Central memory CD8-positive, alpha-beta T cell (primary cell): ENCODE measurements at regions not wholly inside any gene's neighbourhood (a gene's known extent, or its start where the extent isn't known, plus 50 kb on each side); places are given as distances from the start of the nearest gene placed in this dataset.

Experiments
- ATAC-seq: fragments of 150-1000 bp; cut with Tn5 transposase; replicated peaks from 2 replicates; pipeline ENCODE4 v1.10.0; 2022; ENCODE audit warnings: mild to moderate bottlenecking, moderate FRiP score, moderate number of reproducible peaks; ENCODE audit not compliant: poor library complexity, severe bottlenecking; ENCODE audit errors: extremely low read depth
- DNase-seq, 2 donors: peaks; one replicate each; pipeline ENCODE4 v3.0.0; 2021; ENCODE audit warnings: low spot score in 2 of 2
- H3K27ac Mint-ChIP-seq: one replicate; pipeline ENCODE4 v1.8.0; 2022; ENCODE audit warnings: low read depth, mild to moderate bottlenecking, moderate library complexity, mixed read lengths
- H3K27me3 Mint-ChIP-seq: one replicate; pipeline ENCODE4 v1.8.0; 2022; ENCODE audit warnings: mixed read lengths
- H3K36me3 Mint-ChIP-seq: one replicate; pipeline ENCODE4 v1.8.0; 2022; ENCODE audit warnings: mild to moderate bottlenecking, moderate library complexity, mixed read lengths; ENCODE audit not compliant: insufficient read depth
- H3K4me1 Mint-ChIP-seq: one replicate; pipeline ENCODE4 v1.8.0; 2022; ENCODE audit warnings: mixed read lengths
- H3K4me3 Mint-ChIP-seq: one replicate; pipeline ENCODE4 v1.8.0; 2022; ENCODE audit warnings: mild to moderate bottlenecking, moderate library complexity, mixed read lengths
- H3K9me3 Mint-ChIP-seq: one replicate; pipeline ENCODE4 v1.8.0; 2022; ENCODE audit warnings: mixed read lengths

DNA sequence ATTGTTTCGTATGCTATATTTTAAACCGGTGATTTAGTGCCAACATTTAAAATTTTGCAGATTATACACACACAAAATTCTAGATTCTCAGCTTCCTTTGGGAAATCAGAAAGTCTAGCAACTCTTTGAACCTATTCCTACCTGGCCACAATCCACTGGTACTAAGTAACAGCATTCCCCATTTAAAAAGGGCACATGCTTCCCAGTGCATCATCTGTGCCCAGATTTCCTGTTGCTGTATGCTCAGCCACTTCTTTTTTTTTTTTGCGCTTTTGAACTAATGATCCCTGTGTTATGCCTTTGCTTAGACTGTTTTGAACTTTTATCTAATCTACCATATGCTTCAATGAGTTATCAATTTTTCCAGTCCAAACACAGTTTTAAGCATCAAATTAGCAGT, 548.4 kb downstream of the PLPP3 start:
- Mint-ChIP-seq H3K9me3 (peaks cover 6% of the 10 kb centered on the region), H3K27me3 (peaks cover 7% of the 10 kb centered on the region), H3K4me1 (no peaks in the 10 kb centered on the region), H3K27ac (no peak overlapping the region), H3K4me3 (no peak overlapping the region), H3K36me3 (no peaks in the 10 kb centered on the region)
- no peak for ATAC-seq
- DNase-seq = no peak

DNA sequence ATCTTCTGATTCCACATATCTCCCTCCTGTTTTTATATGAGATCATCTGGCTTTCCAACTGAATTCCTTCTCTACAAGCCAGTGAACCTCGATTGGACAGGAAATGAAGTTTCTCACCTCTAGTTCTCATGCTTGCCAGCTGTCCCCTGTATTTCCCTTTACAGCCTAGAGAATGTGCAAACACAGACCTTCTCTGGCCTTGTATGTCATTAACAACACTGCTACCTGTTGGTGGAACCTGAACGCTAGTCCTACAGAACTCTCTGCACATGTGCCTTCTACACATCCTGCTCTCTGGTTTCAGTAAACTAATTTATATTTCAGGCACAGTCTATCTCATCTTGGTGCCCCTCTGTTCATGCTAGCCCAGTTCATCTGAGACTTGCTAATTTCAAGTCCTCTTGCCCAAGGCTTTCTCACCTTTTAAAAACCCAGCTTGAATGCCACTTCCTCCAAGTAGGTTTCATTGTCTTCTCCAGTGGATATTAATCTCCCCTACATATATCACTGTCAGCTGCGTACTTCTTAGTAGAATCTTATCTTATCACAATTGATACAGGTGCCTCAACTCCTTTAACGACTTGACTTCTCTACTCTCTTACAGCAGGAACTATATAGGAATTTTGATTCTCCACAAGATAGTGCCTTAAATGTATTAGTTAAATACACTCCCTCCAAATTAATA, 549.9 kb downstream of the PLPP3 start:
- Mint-ChIP-seq H3K27ac (no peak overlapping the region), H3K4me3 (no peak overlapping the region), H3K9me3 (peaks cover 6% of the 10 kb centered on the region), H3K27me3 (peaks cover 7% of the 10 kb centered on the region), H3K36me3 (no peaks in the 10 kb centered on the region), H3K4me1 (no peaks in the 10 kb centered on the region)
- no peak for ATAC-seq
- DNase-seq = no peak

DNA sequence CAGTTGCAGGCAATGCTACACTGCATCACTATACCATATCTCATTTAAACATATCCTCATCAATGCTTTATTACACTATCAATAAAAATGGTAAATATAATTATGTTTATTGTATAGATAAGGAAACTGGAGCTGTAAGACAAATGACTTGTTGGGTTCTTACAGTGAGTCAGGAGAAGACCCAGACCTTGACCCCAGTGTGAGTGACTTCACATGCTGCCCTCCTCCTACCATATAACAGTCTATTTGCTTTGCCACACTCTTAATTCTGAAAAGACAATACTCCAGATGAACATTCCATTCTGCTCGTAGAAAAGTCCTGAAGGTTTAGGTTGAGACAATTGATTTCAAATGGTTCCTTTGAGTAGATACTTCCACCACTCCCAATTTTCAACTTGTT, 550.5 kb downstream of the PLPP3 start:
- H3K4me3 Mint-ChIP-seq = no peak overlapping the region
- H3K27ac Mint-ChIP-seq = no peak overlapping the region
- ATAC-seq (no peak), DNase-seq (no peak)
- H3K27me3 Mint-ChIP-seq = peaks cover 7% of the 10 kb centered on the region
- peaks cover 6% of the 10 kb centered on the region for H3K9me3 Mint-ChIP-seq
- H3K4me1 Mint-ChIP-seq = no peaks in the 10 kb centered on the region
- no peaks in the 10 kb centered on the region for H3K36me3 Mint-ChIP-seq

DNA sequence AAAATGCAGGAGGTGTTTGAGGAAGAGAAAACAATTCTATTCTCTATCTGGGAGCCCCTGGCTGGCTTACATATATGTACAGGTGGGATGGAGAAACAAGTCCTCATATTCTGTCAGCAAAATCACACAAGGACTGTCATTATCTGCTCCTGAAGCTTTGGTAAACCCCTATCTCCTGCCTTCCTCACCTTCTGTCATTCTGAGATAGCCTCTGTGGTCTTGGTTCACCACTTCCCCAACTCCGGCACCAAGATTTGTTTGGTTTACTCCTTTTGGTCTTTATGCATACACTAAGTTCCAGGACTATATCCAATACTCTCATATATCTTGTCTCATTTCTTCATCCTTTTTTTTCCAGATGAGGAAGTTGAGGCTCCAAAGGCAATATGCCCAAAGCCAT, 551.1 kb downstream of the PLPP3 start:
- ATAC-seq (no peak), DNase-seq (no peak)
- Mint-ChIP-seq H3K4me3 (no peak overlapping the region), H3K27me3 (peaks cover 5% of the 10 kb centered on the region), H3K9me3 (peaks cover 11% of the 10 kb centered on the region), H3K4me1 (no peaks in the 10 kb centered on the region), H3K36me3 (no peaks in the 10 kb centered on the region), H3K27ac (no peak overlapping the region)

DNA sequence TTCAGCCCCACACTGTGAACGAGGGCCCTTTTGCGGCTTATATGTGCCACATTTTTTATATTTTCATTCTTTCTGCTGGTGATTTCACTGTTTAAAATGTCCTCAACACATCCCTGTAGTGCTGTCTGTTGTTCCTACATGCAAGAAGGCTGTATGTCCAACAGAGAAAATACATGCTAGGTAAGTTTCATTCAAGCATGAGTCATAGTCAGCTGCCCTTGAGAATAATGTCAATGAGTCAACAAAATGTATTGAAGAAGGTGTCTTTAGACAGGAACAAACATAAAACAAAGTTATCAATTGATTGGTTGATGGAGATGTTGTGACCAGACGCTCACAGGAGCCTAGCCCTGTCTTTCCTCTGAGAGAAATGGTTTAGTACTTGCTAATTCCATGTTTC, 553.4 kb downstream of the PLPP3 start:
- H3K4me3 Mint-ChIP-seq = no peak overlapping the region
- no peak for ATAC-seq

DNA sequence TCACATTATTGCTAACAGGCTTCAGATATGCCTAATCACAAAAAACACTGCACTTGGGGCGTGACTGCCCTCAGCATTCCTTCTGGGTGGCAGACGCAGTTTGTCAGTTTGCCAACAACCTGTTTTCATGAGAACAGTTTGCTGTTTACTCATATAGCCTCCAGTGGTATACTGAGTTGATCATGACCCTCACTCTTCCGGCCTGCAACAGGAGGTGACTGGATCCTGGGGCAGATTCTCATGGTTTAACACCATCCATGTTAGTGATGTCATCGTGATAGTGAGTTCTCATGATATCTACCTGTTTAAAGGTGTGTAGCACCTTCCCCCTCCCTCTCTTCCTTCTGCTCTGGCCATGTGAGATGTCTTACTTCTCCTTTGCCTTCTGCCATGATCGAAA, 555.2 kb downstream of the PLPP3 start:
- DNase-seq = no peak
- Mint-ChIP-seq H3K27me3 (no peaks in the 10 kb centered on the region), H3K4me1 (no peaks in the 10 kb centered on the region), H3K9me3 (peaks cover 23% of the 10 kb centered on the region), H3K36me3 (no peaks in the 10 kb centered on the region), H3K27ac (no peak overlapping the region), H3K4me3 (no peak overlapping the region)
- no peak for ATAC-seq

More for the DNA sequence above, 553.4 kb downstream of the PLPP3 start:
- DNase-seq = no peak
- H3K4me1 Mint-ChIP-seq = no peaks in the 10 kb centered on the region
- no peak overlapping the region for H3K27ac Mint-ChIP-seq
- peaks cover 16% of the 10 kb centered on the region for H3K9me3 Mint-ChIP-seq
- no peaks in the 10 kb centered on the region for H3K27me3 Mint-ChIP-seq
- H3K36me3 Mint-ChIP-seq = no peaks in the 10 kb centered on the region

DNA sequence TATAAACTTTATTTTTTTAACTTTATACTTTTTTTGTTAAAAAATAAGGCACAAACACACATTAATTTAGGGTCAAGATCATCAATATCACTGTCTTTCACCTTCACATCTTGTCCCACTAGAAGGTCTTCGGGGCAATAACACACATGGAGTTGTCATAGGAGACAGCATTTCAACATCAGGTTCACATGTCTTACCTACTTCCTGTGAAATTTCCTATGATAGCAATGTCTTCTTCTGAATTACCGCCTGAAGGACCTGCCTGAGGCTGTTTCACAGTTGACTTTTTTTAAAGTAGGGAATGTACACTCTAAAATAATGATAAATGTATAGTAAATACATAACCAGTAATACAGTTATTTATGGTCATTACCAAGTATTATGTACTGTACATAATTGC, 559.4 kb downstream of the PLPP3 start:
- Mint-ChIP-seq H3K4me3 (no peak overlapping the region), H3K27me3 (no peaks in the 10 kb centered on the region), H3K36me3 (no peaks in the 10 kb centered on the region), H3K4me1 (no peaks in the 10 kb centered on the region), H3K9me3 (peaks cover 17% of the 10 kb centered on the region), H3K27ac (no peak overlapping the region)
- ATAC-seq (no peak), DNase-seq (no peak)

DNA sequence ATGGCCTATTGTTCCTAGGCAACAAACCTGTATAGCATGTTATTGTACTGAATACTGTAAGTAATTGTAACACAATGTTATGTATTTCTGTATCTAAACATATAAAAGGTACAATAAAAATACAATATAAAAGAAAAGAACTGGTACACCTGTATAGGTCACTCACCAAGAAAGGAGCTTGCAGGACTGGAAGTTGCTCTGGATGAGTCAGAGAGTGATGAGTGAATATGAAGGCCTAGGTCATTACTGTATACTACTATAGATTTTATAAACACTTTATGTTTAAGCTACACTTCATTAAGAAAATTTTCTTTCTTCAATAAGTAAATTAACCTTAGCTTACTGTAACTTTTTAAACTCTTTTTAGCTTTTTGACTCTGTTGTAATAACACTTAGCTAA, 559.9 kb downstream of the PLPP3 start:
- Mint-ChIP-seq H3K4me1 (no peaks in the 10 kb centered on the region), H3K36me3 (no peaks in the 10 kb centered on the region), H3K9me3 (peaks cover 17% of the 10 kb centered on the region), H3K27ac (no peak overlapping the region), H3K4me3 (no peak overlapping the region), H3K27me3 (no peaks in the 10 kb centered on the region)
- no peak for ATAC-seq
- no peak for DNase-seq

DNA sequence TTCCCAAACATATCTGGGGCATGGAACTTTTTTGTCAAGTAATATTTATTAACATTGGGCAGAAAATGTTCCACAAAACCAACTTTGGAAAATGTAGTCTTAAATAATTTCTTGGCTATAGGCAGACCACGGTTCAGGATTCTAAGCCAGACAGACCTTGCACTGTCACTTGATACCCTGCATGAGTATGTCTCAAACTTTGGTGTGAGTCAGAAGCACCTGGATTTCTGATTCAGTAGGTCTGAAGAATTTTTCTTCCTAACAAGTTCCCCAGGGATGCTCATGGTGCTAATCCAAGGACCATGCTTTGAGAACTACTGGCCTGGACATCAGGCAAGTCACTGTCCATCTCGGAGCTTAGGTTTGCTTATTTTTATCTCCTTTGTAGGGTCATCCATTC, 562.0 kb downstream of the PLPP3 start:
- H3K4me1 Mint-ChIP-seq = no peaks in the 10 kb centered on the region
- DNase-seq = no peak
- H3K36me3 Mint-ChIP-seq = no peaks in the 10 kb centered on the region
- no peak for ATAC-seq
- H3K27me3 Mint-ChIP-seq = no peaks in the 10 kb centered on the region
- no peak overlapping the region for H3K27ac Mint-ChIP-seq
- no peak overlapping the region for H3K4me3 Mint-ChIP-seq
- peaks cover 13% of the 10 kb centered on the region for H3K9me3 Mint-ChIP-seq

DNA sequence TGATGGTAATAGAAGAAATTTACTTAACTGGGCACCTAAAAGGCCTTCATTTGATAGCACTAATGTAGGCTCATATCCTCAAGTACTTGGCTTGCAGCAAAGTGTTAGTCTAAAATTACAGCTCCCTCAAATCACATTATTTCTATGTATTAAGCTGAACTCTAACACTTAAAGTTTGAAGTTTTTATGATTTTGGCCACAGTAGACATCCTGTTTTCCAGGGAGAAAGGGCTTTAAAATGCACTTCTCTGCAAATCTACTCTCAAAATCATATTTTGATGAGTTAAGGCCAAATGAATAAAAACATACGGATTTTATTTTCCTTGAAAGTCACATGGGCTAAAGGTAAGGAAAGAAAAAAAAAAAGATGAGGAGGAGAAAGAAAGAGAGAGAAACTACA, 575.5 kb downstream of the PLPP3 start:
- ATAC-seq = no peak
- no peak overlapping the region for H3K4me3 Mint-ChIP-seq
- H3K9me3 Mint-ChIP-seq = no peaks in the 10 kb centered on the region
- no peaks in the 10 kb centered on the region for H3K4me1 Mint-ChIP-seq
- H3K27me3 Mint-ChIP-seq = no peaks in the 10 kb centered on the region
- H3K27ac Mint-ChIP-seq = no peak overlapping the region
- H3K36me3 Mint-ChIP-seq = no peaks in the 10 kb centered on the region
- DNase-seq = no peak

DNA sequence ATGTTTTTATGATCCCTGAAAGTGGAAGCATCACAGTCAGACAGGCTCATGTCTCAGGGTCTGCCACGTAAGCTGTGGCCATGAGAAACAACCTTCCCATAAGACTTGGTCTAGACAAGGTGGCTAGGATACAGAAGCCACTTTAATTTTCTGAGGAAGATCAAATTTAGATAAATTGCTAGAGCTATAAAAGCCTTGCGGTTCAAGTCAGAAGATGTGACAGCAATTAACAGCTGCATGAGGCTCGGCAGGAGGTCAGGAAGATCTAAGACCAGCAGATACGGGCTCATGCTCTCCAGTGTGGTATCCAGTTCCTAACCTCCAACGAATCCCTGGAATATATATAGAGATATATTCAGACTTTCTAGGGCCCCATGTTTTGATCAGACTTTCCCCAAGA, 577.1 kb downstream of the PLPP3 start:
- H3K27me3 Mint-ChIP-seq = no peaks in the 10 kb centered on the region
- no peaks in the 10 kb centered on the region for H3K4me1 Mint-ChIP-seq
- no peak for ATAC-seq
- H3K36me3 Mint-ChIP-seq = no peaks in the 10 kb centered on the region
- no peaks in the 10 kb centered on the region for H3K9me3 Mint-ChIP-seq
- no peak overlapping the region for H3K27ac Mint-ChIP-seq
- DNase-seq = no peak
- H3K4me3 Mint-ChIP-seq = no peak overlapping the region

DNA sequence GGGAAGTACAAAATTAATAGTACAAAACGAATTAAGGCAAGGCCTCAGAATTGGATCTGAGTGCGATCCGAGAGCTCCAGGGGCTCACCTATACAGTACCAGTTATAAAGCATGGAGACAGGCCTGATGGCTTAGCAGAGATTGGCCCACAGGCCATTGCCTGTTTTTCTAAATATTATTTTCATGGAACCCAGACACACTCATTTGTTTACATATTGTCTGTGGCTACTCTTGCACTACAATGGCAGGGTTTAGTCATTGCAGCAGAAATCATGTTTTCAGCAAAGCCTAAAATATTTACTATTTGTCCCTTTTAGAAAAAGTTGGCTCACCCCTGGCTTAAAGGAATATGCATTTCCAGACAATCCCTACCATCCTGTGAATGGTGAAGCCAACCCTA, 578.9 kb downstream of the PLPP3 start:
- ATAC-seq = no peak
- no peaks in the 10 kb centered on the region for H3K4me1 Mint-ChIP-seq
- DNase-seq = no peak
- H3K9me3 Mint-ChIP-seq = no peaks in the 10 kb centered on the region
- no peak overlapping the region for H3K4me3 Mint-ChIP-seq
- H3K27ac Mint-ChIP-seq = no peak overlapping the region
- no peaks in the 10 kb centered on the region for H3K27me3 Mint-ChIP-seq
- no peaks in the 10 kb centered on the region for H3K36me3 Mint-ChIP-seq

DNA sequence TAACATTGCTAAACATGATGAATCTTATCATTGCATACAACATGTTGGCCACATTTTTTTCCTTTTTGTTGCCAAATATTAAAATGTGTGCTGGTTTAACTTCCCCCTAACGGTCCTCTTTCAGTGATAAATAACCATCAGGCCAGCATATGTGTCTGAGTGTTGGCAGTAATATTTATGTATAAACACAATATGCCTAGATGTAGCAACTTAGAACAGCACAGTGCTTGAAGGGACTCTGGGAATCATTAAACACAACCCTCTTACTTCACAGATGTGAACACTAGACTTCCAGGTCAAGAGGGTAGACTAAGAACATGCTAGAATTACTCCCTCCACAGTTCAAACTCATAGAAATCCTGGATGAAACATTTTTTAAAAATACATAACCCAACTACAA, 581.8 kb downstream of the PLPP3 start:
- no peak overlapping the region for H3K4me3 Mint-ChIP-seq
- ATAC-seq (no peak), DNase-seq (no peak)
- no peaks in the 10 kb centered on the region for H3K9me3 Mint-ChIP-seq
- H3K27me3 Mint-ChIP-seq = no peaks in the 10 kb centered on the region
- H3K36me3 Mint-ChIP-seq = no peaks in the 10 kb centered on the region
- H3K4me1 Mint-ChIP-seq = no peaks in the 10 kb centered on the region
- no peak overlapping the region for H3K27ac Mint-ChIP-seq
